ENCODE measurements at regions not wholly inside any gene's neighbourhood (a gene's known extent, or its start where the extent isn't known, plus 50 kb on each side); places are given as distances from the start of the nearest gene placed in this dataset.

DNA sequence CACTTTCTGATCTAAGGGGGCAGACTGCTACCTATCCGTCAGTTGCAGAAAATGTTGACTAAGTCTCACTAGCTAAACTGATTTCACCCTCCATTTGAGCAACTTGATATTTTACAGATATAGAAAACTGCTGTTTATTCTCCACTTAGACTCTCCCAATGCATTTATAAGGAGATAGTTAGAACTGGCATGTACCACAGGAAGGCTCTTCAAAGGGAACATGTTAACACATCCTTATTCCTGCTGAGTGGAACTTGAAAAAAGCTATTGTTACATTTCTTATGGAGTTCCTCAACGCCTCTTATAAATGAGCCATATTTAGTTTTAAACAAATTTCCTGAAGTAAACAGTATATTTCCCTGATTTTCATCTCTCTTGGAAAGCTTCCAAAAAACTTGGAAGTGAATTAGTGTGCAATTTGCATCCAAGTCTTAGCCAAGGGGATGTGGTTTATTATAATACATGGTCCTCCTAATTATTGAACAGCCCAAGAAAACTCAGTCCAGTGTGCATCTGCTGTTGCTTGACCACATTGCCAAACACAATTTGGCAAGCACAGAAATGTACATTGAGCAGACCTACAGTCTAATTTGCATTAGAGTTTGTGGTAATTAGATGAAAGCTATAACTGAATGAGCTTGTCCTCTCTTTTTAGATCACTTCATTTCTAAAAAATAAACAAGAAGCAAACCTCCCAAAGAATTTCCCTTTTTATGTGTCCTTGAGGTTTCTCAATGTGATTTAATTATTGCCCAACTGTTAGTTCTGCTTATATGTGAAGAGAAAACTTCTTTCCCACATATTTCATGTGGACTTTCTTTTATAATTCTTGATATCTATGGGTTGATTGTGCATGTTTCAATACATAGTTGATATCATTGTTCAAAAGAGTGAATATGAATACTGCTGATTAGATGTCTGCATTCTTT lies 72.6 kb upstream of the DPH6 start:
- H3K9ac ChIP-seq (ENCODE audit: control insufficient read depth, insufficient read depth, low read length), result no peak overlapping the region
- no peak overlapping the region for H3K27ac ChIP-seq (ENCODE audit: control insufficient read depth, insufficient read depth)
- RAD21 ChIA-PET (ENCODE audit: unreplicated experiment), result interaction anchor here (0.6 to 0.7 kb wide), 2 partner anchors 32 to 73 kb away, joined by 3 to 4 read pairs; no protein-coding TSS in a partner anchor
- SMC1A ChIA-PET (ENCODE audit: uncharacterized antibody, unreplicated experiment), result interaction anchor here (0.7 to 1.4 kb wide), 4 partner anchors 9 to 32 kb away, joined by 3 to 5 read pairs (median 3); no protein-coding TSS in a partner anchor
- intact Hi-C loops (cut with micrococcal nuclease; ENCODE audit: unreplicated experiment), result no loop called here
- no peak overlapping the region for H2AFZ ChIP-seq (ENCODE audit: control insufficient read depth, low read depth, low read length)
- in situ Hi-C loops (cut with MboI), result no loop called here
- no peaks in the 10 kb centered on the region for H4K20me1 ChIP-seq (ENCODE audit: control insufficient read depth, insufficient read depth)
- no peak; the same call in 2 of the 3 replicates for ATAC-seq
- H3K9me3 ChIP-seq (replicated peaks; ENCODE audit: control insufficient read depth, insufficient read depth, low read length), result no peaks in the 10 kb centered on the region
- H3K4me2 ChIP-seq (ENCODE audit: control insufficient read depth, insufficient read depth), result no peak overlapping the region
- no peak for FAIRE-seq
- POLR2A ChIA-PET, result no interaction called here
- 32% methylated on average over 2 of the region's 2 CpGs for WGBS (ENCODE audit: insufficient coverage, insufficient replicate concordance, low lambda C conversion rate, missing lambda C conversion rate)
- TF ChIP-seq, protein P1, sequence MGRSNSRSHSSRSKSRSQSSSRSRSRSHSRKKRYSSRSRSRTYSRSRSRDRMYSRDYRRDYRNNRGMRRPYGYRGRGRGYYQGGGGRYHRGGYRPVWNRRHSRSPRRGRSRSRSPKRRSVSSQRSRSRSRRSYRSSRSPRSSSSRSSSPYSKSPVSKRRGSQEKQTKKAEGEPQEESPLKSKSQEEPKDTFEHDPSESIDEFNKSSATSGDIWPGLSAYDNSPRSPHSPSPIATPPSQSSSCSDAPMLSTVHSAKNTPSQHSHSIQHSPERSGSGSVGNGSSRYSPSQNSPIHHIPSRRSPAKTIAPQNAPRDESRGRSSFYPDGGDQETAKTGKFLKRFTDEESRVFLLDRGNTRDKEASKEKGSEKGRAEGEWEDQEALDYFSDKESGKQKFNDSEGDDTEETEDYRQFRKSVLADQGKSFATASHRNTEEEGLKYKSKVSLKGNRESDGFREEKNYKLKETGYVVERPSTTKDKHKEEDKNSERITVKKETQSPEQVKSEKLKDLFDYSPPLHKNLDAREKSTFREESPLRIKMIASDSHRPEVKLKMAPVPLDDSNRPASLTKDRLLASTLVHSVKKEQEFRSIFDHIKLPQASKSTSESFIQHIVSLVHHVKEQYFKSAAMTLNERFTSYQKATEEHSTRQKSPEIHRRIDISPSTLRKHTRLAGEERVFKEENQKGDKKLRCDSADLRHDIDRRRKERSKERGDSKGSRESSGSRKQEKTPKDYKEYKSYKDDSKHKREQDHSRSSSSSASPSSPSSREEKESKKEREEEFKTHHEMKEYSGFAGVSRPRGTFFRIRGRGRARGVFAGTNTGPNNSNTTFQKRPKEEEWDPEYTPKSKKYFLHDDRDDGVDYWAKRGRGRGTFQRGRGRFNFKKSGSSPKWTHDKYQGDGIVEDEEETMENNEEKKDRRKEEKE (IDR thresholded peaks at IDR 0.05), result no peak
- TF ChIP-seq ZNF622 (IDR thresholded peaks at IDR 0.05) (no peak), NFIC (IDR thresholded peaks at IDR 0.05; ENCODE audit: low read depth, low read length) (no peak), NR2C2 (IDR thresholded peaks at IDR 0.05; ENCODE audit: borderline replicate concordance, control insufficient read depth, insufficient read length, low read depth) (no peak), BCL11A (IDR thresholded peaks at IDR 0.05; ENCODE audit: low read depth, low read length) (no peak), SP1 (IDR thresholded peaks at IDR 0.05; ENCODE audit: low read depth, low read length) (no peak), POLR2A (IDR thresholded peaks at IDR 0.05; ENCODE audit: low read depth, low read length) (no peak), ZNF384 (IDR thresholded peaks at IDR 0.05; ENCODE audit: borderline replicate concordance, low read depth, low read length) (no peak), IRF4 (IDR thresholded peaks at IDR 0.05; ENCODE audit: low read depth, low read length) (no peak), TCF7 (IDR thresholded peaks at IDR 0.05; ENCODE audit: borderline replicate concordance) (no peak), TCF12 (IDR thresholded peaks at IDR 0.05; ENCODE audit: low read depth, low read length) (no peak), GATAD2B (conservative IDR thresholded peaks at IDR 0.05; ENCODE audit: low read depth) (no peak), SMARCA5 (IDR thresholded peaks at IDR 0.05) (no peak)
- TF ChIP-seq, protein P2, sequence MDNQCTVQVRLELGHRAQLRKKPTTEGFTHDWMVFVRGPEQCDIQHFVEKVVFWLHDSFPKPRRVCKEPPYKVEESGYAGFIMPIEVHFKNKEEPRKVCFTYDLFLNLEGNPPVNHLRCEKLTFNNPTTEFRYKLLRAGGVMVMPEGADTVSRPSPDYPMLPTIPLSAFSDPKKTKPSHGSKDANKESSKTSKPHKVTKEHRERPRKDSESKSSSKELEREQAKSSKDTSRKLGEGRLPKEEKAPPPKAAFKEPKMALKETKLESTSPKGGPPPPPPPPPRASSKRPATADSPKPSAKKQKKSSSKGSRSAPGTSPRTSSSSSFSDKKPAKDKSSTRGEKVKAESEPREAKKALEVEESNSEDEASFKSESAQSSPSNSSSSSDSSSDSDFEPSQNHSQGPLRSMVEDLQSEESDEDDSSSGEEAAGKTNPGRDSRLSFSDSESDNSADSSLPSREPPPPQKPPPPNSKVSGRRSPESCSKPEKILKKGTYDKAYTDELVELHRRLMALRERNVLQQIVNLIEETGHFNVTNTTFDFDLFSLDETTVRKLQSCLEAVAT (IDR thresholded peaks at IDR 0.05), result no peak
- TF ChIP-seq, protein P3, sequence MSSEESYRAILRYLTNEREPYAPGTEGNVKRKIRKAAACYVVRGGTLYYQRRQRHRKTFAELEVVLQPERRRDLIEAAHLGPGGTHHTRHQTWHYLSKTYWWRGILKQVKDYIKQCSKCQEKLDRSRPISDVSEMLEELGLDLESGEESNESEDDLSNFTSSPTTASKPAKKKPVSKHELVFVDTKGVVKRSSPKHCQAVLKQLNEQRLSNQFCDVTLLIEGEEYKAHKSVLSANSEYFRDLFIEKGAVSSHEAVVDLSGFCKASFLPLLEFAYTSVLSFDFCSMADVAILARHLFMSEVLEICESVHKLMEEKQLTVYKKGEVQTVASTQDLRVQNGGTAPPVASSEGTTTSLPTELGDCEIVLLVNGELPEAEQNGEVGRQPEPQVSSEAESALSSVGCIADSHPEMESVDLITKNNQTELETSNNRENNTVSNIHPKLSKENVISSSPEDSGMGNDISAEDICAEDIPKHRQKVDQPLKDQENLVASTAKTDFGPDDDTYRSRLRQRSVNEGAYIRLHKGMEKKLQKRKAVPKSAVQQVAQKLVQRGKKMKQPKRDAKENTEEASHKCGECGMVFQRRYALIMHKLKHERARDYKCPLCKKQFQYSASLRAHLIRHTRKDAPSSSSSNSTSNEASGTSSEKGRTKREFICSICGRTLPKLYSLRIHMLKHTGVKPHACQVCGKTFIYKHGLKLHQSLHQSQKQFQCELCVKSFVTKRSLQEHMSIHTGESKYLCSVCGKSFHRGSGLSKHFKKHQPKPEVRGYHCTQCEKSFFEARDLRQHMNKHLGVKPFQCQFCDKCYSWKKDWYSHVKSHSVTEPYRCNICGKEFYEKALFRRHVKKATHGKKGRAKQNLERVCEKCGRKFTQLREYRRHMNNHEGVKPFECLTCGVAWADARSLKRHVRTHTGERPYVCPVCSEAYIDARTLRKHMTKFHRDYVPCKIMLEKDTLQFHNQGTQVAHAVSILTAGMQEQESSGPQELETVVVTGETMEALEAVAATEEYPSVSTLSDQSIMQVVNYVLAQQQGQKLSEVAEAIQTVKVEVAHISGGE (CRISPR knock-in tag; IDR thresholded peaks at IDR 0.05), result no peak
- no peaks in the 10 kb centered on the region for H3K36me3 ChIP-seq (ENCODE audit: control insufficient read depth in 2 of 2, insufficient read depth in 2 of 2, low read length in 1 of 2)
- no peak overlapping the region for H3K4me3 ChIP-seq
- H3K4me1 ChIP-seq (ENCODE audit: control insufficient read depth, insufficient read depth, low read length), result no peaks in the 10 kb centered on the region
- no peaks in the 10 kb centered on the region for H3K79me2 ChIP-seq (ENCODE audit: control insufficient read depth, insufficient read depth, low read length)
- CTCF ChIA-PET, result no interaction called here
- H3K27me3 ChIP-seq (replicated peaks in 1 of 2; ENCODE audit: control insufficient read depth in 2 of 2, insufficient read depth in 2 of 2, low read length in 1 of 2), result no peaks in the 10 kb centered on the region
- no peak for DNase-seq (ENCODE audit: low read depth, low spot score)
- BruUV-seq (replicated peaks), result no TSS peak

All from GM12878 (cell line).